NOMO-1 treated with DMSO at 0.1 percent for 48 hours (cell line): ENCODE measurements at regions not wholly inside any gene's neighbourhood (a gene's known extent, or its start where the extent isn't known, plus 50 kb on each side); places are given as distances from the start of the nearest gene placed in this dataset.

Experiments used
- DNase-seq: peaks from one replicate; lab custom pipeline; 2025; ENCODE audit not compliant: unreplicated experiment; lab: John Stamatoyannopoulos, UW

DNA sequence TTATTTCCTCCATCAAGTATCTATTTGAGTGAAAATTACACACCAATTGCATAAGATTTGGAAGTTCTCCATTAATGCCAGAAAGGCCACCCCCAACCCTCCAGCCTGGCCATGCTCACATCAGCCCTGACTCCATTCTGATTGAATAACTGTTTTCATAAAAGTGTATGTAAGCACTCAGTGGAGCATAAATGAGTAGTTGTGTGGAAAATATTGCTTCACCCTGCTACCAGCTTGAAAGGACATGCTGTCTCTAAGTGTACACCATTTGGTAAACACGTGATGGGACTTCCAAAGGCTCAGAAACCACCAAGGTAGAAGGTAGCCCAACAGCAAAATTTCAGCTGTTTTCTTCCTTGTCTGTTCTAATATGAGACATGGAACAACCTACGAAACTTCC lies 393.8 kb downstream of the ZNF385D start:
- DNase-seq: no peak

DNA sequence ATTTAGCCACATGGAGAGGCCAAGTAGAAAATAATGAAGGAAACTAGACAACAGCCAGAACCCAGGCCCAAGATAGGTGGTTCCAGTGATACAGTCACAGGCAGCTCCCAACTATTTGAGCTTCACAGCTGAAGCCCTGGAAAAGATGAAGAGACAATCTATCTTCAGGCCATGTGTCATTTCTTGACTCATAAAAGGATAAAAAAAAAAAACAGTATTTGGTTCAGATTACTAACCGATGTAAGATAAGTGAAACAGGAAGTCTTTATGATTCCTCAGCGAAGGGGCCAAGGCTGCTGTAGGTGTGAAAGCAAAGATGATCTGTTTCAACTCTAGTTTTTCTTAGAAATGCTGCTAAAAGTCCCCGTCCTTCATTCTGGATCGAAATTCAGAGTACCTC lies 394.6 kb downstream of the ZNF385D start:
- DNase-seq: no peak

DNA sequence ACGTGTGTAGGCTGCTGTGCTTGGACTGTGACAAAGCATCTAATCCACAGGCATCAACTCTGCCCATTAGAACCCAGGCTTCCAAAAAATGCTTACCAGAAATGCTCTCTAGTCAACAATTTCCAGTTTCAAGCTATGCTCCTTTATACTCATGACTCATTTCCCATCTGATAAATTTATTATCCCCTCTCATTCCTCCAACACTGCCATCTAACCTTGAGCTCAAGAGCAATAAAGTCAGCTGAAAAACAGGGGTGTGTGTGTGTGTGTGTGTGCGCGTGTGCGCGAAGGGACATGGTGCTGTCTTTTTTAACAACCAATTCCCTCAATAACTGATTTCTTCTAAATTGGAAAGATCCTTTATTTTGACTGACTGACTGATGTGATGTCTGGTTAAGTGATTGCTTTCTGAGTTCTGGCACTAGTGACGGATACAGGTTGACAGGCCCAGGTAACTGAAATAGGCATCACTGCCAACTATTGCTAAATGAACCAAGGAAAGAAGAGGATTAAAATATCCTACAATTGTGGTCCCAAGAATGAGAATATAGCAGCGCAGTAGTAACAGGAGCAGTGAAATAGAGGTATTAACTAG lies 405.5 kb downstream of the ZNF385D start:
- no peak for DNase-seq

DNA sequence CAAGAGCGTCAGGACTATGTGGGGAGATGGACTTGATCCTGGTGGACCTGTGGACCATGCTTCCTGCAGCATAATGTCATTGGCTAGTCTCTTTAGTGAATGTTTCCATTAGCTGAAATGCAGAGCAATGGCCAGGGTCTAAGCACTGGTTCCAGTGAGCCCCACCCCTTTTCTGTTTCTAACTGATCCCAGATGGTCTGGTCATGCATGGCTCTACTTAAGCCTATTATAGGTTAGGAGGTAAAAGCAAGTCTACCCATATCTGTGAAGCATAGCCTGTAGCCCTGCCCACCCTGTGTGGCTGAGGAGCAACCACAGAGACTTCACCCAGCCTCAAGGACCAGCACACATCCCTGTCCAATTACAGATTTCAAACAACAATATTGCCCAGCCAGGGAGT lies 419.2 kb downstream of the ZNF385D start:
- DNase-seq: no peak

DNA sequence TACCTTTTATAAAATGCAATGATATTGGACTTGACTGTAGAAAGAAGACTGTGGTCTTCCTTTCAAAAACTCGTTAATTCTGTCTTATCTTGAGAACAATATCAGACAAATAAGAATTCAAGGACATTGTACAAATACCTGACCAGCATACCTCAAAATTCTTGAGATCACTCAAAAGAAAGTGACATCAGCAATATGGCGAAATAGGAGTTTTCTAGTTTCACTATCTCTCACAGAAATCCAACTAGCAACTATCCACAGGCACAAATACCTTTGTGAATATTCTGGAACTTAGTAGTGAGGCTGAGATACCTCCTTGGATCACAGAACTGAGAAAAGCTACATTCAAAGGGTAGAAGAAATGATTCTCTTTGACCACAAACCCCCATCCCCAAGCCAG lies 419.7 kb downstream of the ZNF385D start:
- DNase-seq: no peak

DNA sequence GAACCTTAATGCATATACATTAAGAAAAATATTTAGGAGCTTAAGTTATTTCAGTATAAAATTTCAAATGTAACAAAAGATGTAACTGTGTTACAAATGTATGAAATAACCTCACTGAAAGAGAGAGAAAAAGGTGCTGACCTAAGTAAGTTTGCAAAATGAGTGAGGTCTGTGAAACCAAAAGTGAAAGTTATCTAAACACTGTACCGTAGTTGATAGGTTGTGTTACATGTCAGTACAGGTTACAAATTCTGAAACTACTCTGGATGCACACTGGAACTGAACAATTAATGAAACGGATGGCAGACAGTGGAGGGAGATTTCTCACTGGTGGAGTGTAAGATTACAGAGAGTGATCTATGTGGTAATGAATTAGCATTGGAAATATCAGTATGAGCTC lies 420.7 kb downstream of the ZNF385D start:
- no peak for DNase-seq

DNA sequence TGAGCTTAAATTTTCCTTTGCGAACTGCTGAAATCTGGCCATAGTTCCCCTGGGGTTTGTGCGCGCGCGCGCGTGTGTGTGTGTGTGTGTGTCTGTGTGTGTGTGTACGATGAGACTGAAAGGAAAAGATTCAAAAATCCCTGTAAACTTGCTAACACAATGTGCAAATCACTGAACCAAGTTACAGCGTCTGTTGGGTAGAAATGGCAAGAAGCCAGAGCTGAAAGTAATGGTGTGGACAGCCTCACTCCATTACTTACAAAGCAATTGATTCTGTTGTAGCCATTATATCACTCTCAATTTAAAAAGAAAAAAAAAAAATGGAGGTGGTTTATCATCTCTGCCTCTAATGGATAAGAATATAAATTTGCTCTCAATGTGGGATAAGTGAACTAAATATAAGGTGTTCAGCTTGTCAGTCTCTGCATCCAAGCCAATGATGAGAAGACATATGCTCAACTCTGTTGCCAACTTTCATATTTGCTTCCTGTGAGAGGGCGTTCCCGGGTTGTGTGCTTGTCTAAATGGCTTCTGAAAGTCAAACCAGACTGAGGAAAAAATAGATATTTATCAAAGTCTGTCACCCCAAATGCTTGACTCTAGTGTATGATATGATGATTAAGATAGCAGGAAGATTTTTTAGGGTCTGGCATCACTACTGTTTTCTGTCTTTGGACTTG lies 422.2 kb downstream of the ZNF385D start:
- no peak for DNase-seq

DNA sequence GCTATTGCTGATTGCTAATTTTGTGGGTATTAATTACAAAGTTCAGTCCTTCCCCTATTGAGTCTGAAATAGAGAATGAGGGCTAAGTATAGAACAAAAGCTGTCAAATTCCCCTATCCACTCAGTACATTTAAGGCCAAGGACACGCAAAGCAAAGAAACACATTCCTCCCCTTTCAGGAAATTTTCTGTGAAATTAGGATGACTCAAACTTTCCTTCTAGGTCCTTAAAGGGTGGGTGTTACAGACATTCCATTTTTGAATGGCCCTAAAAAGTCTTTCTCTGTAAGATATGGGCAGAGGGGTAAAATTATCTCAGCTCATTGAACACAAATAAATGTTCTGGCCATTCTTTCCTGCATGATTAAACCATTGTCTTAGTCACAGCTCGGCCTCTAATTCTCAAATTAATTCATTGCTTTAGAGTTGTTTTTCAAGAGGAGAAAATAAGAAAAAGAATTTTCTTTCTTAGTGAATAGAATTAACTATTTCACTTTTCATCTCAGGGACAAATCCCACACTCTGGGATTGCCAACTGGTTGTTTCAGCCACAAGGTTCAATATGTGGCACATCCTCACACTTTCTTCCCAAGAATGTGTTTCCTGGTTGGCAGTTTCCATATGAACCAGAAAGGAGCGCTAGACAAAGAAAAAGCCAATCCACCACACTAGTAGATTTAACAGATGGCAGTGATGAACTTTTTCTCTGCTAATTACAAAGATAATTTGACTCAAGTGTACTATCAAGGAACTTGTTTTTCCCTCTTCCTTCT lies 424.1 kb downstream of the ZNF385D start:
- DNase-seq: no peak

DNA sequence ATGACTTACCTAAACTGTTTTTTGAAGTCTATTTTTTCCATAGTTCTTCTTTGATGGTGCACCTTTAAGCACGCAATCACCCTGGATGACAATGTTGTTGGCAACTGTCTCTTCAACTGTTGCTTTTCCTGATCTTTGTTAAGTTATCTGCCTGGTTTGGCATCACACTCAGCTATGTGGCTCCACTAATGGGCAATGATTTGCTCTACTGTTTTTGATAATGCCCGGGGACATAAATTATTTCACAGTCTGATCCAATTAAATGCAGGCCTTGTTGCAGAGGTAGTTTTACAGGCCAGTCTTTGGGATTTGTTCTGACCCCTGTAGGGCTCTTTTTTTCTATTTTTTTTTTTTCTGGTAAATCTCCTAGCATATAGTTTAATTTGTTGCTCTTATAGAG lies 436.3 kb downstream of the ZNF385D start:
- DNase-seq: no peak

DNA sequence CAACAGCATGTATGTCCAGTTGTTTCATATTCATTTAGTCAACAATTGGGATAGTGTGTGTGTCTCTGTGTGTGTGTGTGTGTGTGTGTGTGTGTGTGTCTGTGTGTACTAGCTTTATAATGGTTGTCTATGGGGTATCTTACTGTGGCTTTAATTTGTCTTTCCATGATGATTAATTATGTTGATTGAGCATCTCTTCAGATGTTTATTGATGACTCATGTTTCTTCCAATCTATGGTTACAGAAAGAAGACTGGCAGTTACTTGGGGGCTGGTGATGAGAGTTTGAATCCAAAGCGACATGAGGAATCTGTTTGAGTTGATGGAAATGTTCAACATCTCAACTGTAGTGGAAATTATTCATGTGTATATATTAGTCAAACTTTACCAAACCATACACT lies 440.1 kb downstream of the ZNF385D start:
- DNase-seq: no peak

DNA sequence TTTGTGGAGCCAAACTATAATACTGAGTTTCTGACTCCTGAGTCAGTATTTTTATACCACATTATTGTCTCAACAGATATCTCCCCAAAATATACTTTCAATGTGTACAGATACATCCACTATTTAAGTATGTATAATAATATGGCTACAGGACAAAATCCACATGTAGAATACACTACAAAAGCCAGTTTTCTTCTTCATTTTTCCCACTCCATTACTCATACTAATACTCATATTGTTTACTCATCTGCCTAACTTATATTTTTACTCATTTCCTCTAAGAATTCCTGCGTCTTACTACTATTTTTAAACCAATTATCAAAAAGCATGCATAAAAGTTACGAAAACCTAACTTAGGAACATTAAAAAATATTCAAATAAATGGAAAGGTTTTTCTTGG lies 440.8 kb downstream of the ZNF385D start:
- DNase-seq: no peak

DNA sequence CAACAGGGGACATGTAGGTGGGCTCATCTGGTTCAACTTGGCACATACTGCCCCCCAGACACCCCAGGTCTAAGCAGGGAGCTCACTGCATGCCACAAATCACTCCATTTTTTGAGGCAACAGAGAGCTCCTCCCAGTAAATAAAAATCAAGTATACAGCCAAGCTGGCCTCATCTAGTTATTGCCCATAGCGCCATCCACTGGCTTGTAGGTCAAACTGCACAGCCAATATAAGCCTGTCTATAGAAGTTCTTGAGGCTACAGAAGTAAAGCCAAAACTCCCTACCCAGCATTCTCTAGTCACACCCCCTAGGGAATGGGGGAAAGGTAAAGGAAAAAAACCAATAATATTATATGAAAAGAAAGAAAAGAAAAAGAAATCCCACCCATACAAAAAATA lies 453.7 kb downstream of the ZNF385D start:
- DNase-seq: no peak

DNA sequence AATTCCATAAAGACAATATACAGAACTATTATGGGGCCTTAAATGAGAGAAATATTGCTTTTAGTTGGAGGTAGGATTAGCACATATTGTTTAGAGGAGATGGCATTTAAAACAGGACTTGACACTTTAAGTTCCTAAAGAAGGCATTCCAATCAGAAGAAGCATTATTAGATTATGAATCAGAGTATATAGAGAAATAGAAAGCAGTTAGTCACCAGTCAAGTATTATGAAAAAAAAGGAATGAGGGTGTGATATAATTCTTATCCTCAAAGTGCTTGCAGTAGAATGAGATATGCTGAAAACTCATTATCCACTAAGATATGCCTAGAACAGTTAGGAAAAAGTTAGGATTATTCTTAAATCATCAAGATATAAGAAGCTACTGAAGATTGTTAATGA lies 456.2 kb downstream of the ZNF385D start:
- DNase-seq: no peak

DNA sequence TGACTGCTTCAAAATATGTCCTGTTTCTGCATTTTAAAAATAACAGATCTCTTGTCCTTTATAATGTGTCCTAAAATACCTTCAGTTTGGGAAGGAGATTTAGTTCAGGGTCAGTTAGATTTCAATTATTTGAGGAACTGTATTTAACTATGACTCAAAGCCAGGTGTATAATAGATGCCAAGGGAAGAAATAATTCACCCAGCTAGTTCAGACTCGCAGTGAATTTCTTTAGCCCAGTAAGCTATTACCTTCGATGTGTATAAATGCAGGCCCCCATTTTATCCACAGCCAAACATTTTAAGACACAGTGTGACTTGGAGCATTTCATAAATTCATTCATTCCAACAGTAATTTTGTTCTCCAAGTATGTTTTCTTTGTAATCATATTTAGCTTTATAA lies 458.0 kb downstream of the ZNF385D start:
- DNase-seq: no peak

DNA sequence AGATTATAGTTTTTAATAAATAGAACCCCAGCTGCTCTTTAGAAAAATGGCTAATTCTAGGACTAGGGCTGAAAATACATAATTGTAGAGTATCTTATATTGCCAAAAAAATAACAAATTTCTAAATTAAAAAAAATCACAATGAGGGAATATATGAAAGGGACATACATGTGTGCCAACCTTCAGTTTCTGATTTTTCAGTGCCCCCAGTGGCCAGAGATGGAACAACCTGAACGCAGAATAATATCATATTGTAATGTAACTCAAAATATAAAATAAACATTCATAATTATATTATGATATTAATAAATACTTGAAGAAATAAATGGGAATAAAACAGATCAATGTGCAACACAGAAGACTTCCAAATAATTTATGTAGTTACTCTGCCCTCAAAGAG lies 460.5 kb downstream of the ZNF385D start:
- no peak for DNase-seq

DNA sequence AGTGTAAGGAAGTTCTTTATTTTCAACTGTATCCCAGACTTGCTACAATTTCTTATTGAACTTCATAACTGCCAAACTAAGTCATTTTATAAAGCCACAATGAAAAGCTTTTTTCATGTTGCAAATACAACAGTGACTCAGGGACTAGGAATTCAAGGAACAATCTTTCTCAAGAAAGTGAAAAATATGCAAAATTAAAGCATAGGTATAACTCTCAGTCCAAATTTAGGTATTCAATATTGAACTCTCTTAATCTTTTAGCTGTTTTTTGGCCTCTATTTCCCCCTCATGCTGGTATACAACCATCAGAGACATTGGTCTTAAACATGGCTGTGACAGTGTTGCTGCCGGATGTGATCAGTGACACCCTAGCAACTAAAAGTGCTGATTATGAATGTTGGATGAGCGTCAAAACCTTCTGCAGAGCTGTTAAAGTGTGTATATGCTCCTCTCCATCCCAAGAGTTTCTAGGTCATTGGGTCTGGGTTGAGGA lies 476.9 kb downstream of the ZNF385D start:
- no peak for DNase-seq

DNA sequence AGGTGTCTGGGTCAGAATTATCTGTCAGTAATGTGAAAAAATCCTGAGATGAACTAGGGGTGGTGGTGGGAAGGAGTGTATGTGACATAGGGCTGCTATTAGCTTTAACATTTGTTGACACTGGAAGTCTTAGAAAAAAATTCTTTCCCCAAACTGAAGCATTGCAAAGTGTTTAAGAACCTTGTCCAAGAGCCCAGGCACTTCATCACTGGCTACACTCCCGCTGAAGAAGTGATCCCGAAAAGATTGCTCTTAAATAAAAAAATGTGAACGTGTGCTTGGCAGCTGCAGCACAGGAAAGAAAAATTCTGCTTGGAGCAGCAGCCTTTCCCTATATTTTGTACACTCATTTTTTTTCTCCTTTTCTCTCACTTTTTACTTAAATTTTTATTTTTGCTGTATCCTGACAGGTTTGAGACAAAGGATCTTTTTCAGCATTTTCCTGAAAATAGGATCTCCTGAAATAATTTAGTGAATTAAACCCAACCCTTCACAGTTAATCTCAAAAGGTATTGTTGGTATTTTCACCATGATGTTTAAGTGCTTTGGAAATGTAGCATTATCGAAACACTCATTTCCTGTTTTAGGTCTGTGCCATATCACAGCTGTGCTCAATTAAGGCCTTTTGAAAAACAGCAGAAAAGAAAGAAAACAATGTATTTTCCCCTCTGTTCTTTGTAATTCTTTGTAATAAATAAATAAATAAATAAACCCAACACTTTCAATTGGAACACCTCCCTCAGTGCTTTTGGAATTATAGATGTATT lies 477.6 kb downstream of the ZNF385D start:
- no peak for DNase-seq

DNA sequence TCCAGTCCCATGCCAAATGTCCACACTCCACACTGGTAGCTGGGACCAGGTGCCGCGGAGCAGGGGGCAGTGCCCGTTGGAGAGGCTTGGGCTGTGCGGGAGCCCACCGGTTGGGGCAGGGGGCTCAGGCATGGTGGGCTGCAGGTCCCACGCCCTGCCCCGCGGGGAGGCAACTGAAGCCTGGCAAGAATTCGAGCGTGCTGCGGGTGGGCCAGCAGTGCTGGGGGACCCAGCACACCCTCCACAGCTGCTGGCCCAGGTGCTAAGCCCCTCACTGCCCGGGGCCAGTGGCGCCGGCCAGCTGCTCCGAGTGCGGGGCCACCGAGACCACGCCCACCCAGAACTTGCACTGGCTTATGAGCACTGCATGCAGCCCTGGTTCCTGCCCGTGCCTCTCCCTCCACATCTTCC lies 479.4 kb downstream of the ZNF385D start:
- DNase-seq: no peak

DNA sequence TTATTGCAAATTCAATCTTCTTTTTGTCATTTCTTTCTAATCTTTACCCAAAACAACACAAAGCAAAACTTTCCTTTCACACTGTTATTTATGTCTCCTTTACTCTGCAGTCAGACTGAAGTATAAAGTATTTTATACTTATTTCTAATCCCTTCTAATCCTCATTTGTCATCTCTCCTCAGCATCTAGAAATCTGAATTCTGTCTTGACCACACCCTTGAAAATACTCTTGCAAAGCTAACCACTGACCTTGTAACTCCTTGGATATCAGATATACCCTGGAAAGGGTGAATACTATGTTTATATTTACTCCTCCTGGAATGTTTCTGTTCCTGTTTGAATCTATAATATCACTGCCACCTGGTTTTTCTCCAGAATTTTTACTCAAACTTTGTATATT lies 481.1 kb downstream of the ZNF385D start:
- no peak for DNase-seq

DNA sequence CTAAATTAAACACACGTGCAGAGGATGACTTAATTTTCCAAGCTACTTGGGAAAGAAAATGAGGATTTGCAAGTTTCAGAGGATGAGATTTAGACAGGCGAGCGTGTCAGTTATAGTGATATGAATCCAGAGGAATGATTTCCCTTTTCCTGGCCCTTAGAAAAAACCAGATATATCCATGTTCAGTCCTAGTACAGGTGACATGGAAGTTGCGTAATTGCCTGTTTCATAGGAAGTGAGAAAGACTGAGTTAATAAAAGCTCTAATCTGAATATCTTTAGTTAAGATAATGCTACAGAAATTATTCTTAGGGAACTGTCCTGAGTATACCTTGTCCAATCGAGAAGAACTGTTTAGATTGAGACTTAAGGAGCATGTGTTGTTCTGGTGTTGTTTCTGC lies 490.5 kb downstream of the ZNF385D start:
- no peak for DNase-seq

DNA sequence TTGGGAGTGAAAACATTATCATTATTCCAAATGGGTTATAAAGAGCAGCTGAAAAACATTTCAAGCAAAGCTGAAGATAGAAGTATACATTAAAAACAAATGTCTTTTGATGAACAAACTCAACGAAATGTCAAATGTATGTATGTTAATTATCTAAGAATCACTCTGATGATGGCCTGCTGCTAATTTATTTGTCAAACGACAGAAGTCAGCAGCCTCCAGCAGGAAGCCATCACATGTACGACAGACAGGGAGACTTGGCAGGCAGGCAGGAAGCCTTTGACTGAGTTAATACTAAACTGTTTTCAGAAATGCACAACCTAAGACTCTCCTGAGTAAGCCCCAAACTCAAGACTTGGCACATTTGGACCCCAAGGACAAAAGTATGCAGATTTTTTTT lies 491.1 kb downstream of the ZNF385D start:
- no peak for DNase-seq

DNA sequence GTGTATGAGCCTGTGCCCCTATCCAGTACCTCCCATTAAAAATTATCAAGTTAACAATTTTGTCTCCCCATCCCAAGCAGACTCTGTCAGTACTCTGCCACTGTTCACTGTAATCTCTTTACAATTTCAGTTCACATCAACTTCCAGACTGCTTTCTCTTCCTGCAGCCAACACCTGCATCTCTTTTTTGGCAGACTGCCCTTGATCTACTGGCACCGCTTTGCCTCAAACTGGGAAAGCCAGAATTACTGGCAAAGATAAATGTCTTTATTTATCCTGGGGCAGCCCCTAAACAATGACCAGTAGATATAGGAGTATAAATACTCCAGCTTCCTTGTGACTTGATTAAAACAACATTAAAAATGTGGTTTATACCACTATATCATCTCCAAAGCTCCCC lies 494.1 kb downstream of the ZNF385D start:
- DNase-seq: no peak
